ENCODE measurements at regions not wholly inside any gene's neighbourhood (a gene's known extent, or its start where the extent isn't known, plus 50 kb on each side); places are given as distances from the start of the nearest gene placed in this dataset.

DNA sequence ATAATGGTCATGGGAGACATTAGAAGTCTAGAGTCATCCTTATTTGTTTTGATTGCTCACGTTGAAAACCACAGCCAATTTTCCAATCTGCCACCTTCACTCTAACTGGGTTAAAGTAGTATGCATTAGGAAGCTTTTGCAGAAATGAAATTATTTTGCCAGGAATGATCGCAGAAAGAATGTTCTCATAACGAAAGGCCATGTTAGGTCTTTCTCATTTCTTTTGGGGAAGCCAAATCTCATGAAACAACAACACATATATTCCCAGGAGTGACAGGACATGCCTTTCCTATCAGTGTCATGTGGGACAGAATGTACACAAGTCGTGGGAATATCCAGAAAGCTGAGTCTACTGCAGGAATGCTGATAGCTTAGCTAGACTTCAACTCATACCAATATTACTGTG lies 386.3 kb downstream of the AASDHPPT start:
- DNase-seq: no peak

DNA sequence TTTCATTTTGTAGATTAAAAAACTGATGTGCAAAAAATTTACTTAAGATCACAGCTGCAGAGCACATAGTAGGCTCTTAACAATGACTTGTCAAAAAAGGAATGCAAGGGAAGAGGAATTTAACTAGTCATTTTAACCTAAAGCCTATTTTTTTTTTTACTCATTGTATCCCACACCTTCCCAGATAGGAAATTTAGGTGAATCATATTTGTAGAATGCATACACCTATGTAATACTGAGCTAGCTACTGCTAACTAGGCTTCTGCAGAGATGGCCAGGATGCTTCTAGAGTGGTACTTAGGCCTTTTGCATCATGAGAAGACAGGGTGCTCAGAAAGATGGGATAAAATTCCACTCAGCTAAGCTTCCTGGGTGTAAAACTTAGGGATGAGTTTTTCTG lies 387.3 kb downstream of the AASDHPPT start:
- DNase-seq: no peak

DNA sequence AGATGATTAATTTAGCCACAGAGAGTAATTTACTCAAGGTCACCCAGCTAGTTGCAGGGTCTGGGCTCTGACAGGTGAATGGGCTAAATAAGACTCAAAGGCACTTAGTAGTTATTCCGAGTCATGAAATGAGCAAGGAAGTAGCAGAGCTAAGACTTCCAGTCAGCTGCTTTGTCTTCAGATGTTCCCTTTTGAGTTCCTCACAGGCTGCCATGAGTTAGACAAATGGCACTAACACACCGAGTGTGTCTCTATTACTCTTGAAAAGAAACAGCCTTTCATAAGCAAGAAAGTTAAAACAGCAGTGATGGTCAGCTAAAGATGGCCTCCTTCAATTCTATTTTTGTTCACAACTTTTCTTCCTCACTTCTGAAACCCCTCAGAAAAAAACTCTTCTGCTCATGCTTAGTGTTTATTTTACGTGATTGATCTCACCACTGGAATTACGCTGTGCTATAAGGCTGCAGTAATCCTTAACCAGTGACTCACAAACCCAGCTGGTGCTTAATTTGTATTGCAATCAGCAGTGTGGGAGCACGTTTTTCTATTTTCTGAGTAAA lies 389.1 kb downstream of the AASDHPPT start:
- no peak for DNase-seq

DNA sequence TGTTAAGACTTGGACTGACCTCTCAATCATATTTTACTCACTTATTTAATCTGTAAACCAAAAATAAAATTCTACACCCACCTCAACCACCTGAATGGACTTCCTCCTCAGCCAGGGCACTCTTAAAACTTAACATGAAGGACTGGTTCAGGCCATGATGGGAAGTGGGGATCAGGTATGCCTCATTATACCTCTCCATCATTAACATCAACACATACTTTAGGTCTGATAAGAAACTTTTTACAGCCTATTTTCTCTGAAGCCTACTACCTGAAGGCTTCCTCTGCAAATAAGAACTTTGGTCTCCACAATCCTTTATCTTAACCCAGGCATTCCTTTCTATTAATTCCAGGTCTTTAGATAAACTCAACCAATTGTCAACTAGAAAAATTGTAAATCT lies 390.0 kb downstream of the AASDHPPT start:
- no peak for DNase-seq

DNA sequence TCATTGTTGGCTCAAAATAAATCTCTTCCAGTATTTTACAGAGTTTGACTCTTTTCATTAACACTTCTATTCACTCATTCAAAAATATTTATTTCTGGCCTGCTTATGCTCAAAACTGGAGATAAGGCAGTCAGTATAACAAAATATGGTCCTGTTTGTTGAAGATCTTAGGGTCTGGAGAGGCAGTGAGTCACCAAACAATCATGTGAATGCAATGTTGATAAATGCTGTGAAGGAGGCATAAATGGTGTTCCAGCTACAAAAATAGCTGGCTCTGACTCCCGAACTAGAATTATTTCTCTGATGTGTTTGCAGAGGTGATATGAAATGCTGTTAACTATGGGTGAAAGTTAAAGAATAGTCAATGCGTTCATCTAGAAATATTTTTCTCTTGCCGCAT lies 390.6 kb downstream of the AASDHPPT start:
- DNase-seq: no peak

DNA sequence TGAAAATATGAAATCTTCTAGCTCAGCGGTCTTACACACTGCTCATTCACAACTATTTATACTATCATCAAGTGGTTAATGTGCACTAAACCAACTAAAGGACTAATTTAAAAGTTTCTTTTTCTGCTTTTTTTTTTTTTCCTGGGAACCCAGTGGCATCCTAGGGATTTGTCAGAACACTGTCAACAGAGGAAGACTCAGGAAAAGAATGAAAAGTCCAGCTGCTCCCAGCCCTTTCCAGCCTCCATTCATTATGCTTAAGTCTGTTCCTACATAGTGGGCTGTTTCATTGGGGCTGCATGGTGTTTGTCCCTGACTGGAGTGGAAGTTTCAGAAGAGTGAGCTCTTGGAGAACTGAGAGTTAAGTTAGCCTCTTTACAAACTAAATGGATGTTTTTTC lies 391.1 kb downstream of the AASDHPPT start:
- no peak for DNase-seq

DNA sequence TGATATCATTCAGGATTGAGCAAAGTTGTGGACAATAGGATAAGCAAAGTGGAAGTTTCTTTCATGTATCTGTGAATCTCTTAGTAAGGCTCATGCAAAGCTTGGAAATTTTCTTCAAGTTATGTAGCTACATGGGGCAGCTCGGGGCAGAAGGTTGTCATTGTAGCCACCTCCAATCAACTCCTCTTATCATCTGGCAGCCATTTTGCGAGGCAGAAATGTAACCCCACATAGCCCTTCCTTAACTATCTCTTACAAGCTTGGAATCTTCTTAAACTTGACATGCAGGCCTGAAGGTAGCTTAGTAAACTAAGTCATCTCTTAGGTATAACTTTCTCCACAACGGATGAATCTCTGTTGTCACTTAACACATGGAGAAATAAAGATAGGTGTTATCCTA lies 392.8 kb downstream of the AASDHPPT start:
- no peak for DNase-seq

DNA sequence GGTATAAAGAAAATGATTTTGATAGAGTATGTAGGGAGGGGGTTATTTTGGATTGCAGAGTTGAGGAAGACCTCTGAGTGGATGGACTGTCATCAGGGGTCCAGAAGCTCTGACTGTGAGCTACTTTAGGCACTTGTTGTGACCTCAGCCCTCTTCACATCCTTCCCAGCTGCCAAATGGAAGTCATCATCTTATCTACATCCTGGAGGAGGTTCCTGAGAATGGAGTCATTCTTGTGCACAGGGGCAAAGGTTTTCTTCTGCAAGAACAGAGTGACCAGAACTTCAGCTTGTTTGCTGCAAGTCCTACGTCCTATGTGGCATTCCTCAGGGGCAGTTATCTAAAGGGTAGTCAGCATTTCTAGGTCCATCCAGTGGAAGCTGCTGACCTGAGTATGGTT lies 393.8 kb downstream of the AASDHPPT start:
- no peak for DNase-seq

DNA sequence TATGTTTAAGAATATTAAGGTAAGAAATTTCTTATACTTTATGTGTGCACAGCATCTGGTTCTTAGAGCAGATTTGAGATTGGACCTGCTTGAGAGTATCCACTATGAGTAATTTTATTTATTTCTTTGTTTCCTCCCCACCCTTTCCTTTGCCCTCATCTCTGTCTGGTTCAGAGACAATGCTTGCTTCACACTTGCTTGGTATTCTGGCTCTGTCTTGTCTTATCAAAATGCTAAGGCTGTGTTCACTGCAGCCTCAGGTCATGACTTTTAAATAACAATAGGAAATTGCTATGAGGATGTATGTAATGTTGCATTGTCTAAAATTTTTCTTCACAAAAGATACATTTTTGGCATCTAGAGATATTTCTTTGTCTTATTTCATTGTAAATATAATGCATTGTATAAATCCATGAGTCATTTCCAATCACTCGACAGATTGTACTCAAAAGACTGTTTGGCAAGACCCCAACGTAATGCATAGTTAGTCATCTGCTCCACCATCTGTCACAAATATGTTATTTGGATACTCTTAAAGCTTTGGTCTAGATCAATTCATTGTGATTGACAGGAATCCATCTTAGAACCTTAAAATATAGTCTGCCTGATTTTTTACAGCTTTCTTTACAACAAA lies 395.7 kb downstream of the AASDHPPT start:
- DNase-seq: no peak

DNA sequence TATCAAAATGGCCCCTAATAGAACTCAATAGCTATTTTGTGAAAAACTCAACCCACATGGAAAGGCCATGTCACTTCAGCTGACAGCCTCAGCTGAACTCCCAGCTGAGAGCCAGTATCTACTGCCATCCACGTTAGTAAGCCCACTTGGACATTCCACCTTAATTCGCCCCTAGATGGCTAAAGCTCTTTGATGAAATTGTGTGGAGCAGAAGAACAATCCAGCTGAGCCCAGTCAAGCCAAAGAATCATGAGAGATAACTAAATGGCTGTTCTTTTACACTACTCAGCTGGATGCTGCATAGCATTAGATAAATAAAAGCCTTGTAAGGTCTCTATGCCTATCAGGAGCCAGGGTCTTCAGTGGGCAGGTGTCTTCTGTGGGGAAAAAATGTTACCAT lies 396.8 kb downstream of the AASDHPPT start:
- DNase-seq: no peak

DNA sequence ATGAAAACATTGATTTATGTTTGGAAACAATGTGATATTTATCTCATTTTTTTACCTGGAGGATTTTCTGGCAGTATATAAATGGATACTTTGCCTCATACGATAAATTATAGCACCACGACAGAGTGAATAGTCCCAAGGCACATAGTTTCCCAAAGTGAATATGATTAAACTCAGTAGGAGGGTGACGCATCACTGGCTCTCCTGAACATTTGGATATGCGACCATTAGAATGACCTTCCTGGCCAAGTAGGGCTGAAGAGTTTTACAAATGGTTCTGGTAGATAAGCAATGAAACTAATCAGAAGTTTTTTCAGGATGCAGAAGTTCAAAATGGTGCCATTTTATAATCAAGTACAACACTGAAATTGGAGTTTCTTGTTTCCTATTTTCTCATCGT lies 397.7 kb downstream of the AASDHPPT start:
- no peak for DNase-seq

DNA sequence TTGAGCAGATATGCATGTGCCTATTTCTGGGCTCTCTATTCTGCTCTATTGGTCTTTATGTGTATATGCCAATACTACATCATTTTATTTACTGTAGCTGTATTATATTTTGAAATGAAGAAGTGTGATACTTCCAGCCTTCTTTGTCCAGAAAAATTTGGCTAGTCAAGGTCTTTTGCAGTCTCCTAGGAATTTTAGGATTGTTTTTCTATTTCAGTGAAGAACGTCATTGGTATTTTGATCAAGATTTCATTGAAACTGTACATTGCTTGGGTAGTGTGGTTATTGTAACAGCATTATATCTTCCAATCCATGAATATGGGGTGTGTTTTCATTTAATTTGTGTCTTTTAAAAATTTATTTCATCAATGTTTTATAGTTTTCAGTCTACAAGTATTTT lies 400.3 kb downstream of the AASDHPPT start:
- DNase-seq: no peak

DNA sequence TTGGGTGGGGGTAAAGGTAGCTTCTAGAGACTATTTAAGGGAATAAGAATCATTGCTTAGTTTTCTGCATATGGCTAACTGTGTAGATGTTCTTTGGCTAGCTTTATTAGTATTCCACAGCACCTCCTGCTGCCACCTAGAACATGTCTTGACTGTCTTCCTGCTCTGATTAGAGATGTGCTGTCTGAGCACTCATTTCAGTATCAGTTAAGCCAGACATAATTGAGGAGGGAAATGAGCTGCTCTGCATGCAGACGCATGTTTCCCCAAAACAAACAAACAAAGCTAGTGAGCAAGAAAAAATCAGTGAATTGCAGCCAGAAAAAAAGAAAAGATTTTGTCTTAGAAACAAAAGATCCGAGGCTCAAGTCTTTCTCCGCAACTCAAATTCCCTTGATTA lies 402.2 kb downstream of the AASDHPPT start:
- DNase-seq: no peak

DNA sequence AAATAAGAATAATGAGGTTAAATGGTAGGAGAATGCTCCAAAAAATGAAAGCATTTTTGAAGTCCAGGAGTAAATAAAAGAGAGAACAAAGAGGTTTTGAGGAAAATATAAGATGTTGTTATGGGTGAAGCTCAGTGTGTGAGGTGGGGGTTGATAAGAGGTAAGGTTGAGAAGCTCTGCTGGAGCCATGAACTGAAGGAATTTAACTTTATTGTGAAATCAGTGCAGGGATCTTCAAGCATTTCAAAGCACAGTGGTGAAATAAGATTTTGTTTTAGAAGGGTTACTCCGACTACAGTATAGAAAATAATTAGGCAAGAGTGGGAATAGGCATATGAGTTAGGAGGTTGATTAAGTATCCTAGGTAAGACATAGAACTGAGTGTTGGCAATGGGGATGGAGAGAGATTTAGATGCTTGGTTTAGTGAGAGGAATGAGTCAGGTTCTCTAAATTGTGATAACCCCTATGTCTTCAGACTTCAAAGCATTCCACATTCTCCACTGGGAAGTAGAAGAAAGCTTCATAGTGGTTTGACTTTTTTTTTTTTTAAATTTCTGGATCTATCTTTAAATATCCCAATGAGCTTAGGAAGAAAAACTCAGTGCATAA lies 403.2 kb downstream of the AASDHPPT start:
- no peak for DNase-seq

DNA sequence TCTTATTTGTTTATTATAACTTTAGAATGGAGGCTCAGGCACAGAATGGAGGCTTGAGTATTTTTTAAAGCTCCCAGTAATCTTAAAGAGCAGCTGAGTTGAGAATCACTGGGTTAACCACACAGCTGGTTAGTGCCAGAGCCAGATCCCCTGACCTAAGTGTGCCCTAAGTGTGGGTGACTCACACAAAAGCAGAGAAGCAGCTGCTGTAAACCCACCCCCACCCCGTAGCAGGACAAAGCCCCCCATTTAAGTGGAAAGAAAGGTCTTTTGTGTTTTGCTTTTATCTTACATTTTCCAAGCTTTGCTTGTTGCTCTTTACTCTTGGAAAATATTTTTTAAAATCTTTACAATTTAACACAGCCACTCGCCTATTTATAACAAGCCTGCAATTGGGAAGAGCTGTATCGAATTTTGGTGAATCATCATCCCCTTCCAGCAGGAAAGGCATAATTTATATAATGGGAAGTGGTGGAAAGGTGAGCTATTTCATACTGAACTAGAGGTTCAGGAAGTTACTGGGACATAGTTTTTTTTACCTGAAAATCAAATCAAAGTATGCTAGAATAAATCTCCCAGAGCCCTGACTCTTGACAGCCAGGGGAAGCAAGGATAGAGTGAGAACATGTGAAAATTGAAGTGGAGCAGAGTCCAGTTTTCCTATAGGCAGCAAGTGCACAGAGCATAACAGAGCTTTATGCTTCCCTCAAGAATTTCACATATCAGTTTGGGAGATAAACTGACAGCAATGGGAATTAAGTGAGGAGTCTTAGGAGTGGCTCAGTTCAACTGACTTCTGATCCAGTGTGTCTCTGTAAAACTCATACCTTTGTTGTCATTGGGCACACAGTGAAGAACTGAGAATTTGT lies 405.7 kb downstream of the AASDHPPT start:
- DNase-seq: no peak

DNA sequence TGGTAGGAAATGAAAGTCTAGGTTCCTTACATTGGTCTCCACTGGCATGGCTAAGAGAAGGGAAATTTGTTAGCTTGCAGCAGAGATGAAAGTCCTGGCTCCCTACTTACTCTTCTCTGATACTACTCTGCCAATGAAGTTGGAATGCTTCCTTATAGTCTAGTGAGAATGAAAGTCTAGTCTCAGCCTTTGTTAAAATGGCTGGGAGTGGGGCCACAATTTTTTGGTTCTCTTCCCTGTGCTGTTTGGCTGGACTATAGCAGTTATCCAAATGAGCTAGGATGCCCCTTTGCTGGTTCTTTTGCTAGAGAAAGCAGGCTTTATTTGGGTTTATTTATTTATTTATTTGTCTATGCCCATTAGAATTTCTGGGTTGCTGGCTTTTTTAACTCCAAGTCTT lies 414.3 kb downstream of the AASDHPPT start:
- no peak for DNase-seq

DNA sequence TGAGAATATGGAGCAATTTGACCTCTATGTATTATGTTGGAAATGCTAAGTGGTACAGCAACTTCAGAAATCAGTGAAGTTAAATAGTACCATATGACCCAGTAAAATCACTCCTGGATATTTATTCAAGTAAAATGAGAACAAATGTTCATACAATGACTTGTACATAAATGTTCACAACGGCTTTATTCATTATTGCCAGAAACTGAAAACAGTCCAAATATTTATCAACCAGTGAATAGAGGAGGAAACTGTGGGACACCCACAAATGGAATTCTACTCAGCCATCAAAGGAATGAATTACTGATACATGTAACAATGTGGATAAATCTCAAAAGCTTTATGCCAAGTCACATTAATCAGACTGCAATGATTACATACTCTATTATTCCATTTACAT lies 416.3 kb downstream of the AASDHPPT start:
- DNase-seq: no peak

DNA sequence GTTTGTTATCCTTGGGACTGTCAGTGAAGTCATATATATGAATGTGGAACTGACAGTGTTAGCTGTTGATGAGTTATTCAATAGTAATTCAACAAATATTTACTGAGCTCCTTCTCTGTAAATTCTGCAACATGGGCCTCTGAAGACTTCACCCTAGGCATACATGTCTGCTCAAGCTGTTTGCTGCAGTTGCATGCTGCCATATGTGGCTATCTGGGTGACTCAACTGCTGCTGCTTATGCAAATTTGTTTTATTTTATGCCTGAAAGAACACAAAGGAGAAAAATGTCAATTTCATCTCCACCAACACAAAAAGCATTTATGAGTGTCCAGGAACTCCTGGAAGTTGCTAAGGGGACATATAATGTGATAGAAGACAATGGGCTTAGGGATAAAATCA lies 417.6 kb downstream of the AASDHPPT start:
- no peak for DNase-seq

DNA sequence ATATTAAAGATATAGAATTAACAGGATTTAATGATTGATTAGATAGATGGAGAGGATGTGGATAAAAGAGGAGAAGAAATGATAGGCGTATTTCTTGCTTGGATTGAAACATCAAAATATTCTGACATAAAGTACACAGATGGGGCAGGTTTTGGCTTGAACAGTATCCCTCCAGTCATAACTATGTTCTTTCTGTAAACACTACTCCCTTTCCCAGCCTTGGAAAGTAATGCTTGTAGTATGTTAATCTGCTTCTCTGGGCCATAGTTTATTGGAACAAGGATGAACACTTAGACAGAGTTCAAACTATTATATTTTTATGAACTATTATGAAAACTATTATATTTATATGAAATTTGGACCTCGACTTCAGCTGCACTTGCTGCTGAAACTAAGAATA lies 419.2 kb downstream of the AASDHPPT start:
- DNase-seq: no peak

DNA sequence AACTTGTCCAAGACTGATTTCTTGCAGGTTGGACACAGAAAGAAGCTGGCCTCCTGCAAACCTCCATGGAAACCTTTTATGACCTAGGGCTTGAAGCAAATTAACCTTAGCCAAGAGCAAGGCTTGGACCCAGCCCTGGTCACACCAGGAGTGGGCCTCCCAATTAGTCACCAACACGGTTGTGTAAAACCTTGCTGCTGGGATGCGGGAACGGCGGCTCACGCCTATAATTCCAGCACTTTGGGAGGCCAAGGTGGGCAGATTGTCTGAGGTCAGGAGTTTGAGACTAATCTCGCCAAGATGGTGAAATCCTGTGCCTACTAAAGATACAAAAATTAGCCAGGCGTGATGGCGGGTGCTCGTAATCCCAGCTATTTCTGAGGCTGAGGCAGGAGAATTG lies 419.9 kb downstream of the AASDHPPT start:
- no peak for DNase-seq

DNA sequence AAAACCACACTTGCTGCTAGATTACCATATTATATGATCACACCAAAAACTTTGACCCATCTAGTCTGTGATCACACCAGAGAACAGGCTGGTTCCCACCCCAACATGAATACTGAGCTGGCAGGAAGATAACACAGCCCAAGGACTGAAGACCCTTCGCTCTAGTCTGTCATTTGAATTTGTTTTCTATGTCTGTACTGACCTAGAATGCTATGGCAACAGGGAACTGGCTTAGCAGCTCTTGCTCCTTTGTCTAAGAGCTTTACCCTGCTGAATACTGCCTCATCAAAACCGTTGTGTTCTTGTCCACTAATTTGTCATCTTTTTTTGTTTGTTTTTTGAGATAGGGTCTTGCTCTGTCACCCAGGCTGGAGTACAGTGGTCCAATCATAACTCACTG lies 420.4 kb downstream of the AASDHPPT start:
- no peak for DNase-seq

DNA sequence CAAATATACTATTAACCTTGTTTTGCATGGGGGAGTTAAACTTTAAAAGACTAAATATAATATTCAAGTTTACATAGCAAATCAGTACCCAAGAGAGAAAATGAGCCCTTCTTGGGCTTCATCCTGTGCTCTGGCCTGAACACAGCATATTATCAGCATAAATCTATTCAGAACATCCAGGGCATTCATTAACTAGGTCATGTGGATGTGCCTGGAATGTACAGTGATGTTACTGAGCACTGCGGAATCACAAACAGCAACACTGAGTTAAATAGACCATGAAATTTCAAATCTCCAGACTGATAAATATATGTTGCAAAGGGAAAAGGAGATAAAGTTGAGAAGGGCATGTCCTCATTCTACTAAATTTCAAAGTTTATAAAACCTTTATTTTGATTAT lies 426.4 kb downstream of the AASDHPPT start:
- DNase-seq: no peak

DNA sequence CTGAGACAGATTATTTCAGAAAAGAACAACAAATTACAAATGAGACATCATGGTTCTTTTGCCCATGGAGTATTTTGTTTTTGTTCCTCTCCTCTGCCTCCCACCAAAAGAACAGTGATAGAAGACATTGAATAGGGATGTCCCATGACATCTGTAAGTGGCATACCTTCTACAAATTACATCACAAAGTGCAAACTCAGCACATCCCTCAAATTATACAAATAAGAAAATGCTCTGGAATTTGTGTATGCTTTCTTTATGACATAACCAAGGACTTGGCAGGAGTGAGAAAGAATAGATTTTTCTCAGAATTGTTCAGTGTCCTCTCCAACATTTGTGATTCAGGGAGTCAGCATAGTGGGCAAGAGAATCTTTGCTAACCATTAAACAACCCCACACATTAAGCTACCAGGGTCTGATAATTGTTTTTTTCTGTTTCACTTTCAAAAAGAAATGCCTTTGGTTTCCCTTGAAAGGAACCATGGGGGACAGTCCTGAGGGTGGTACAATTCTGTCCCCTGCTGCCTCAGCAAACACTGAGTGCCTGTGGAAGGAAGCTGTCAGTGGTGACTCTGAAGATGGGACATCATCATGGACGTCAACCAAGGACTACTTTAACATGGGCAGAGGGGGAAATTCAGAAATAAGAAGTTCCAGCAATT lies 430.3 kb downstream of the AASDHPPT start:
- DNase-seq: no peak

Measured in NCI-H526 treated with DMSO at 0.1 percent for 48 hours (cell line).